ENCODE measurements at regions not wholly inside any gene's neighbourhood (a gene's known extent, or its start where the extent isn't known, plus 50 kb on each side); places are given as distances from the start of the nearest gene placed in this dataset.

DNA sequence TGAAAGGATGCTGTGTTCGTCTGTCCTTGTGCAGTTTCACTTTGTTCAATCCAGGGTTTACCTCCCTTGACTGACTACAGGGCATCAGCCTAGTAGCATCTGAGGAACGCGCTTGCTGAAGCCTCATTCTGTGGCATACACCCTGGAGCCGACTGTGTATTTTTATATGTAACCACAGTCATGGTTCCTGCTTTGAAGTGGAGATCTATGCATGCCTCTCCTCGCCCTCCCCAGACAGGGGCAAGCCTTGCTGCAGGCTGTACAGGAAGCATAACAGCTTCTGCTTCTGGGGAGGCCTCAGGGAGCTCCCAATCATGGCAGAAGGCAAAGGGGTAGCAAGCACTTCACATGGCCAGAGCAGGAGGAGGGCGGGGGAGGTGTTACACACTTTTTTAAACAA is 262.1 kb downstream of the BCL11B start:
- WGBS, 2 experiments (ENCODE audit: extremely low coverage in 2 of 2, insufficient read length in 1 of 2): no CpG with 5 or more reads among the region's 6 CpGs
- no peak for DNase-seq
- Histone ChIP-seq H2AK5ac (ENCODE audit: low read depth, low read length) (no peak overlapping the region), H3K27me3 (ENCODE audit: control insufficient read depth, insufficient read depth, low read length) (no peaks in the 10 kb centered on the region), H4K20me1 (ENCODE audit: insufficient read depth, low read length) (no peaks in the 10 kb centered on the region), H4K5ac (ENCODE audit: low read depth, low read length) (no peak overlapping the region), H4K91ac (ENCODE audit: insufficient read depth, low read depth, low read length) (no peak overlapping the region), H2BK15ac (ENCODE audit: low read depth, low read length) (no peak overlapping the region), H3K18ac (ENCODE audit: low read depth, low read length) (no peak overlapping the region), H2BK5ac (ENCODE audit: low read depth, low read length, poor library complexity, severe bottlenecking) (no peak overlapping the region), H3K4me2 (ENCODE audit: low read depth, low read length) (no peak overlapping the region), H3K14ac (replicated peaks; ENCODE audit: low read depth, low read length) (no peak overlapping the region), H2BK120ac (ENCODE audit: low read depth, low read length) (no peak overlapping the region), H3K4ac (ENCODE audit: low read depth, low read length) (no peak overlapping the region), H3K56ac (ENCODE audit: extremely low read depth, insufficient read depth, low read length) (no peak overlapping the region), H3K9me3 (ENCODE audit: control insufficient read depth, insufficient read depth, low read length) (peaks cover 53% of the 10 kb centered on the region), H2BK20ac (ENCODE audit: low read depth, low read length) (no peak overlapping the region), H3K4me3 (ENCODE audit: insufficient read depth, low read depth, low read length) (no peak overlapping the region), H3K4me1 (ENCODE audit: control insufficient read depth, insufficient read depth, low read length) (no peaks in the 10 kb centered on the region), H2AFZ (replicated peaks; ENCODE audit: low read length, poor library complexity) (no peak overlapping the region), H3K9me1 (ENCODE audit: insufficient read depth, low read length) (no peaks in the 10 kb centered on the region), H3K36me3 (ENCODE audit: control insufficient read depth, insufficient read depth, low read length) (no peaks in the 10 kb centered on the region), H3K9ac (ENCODE audit: low read depth, low read length) (no peak overlapping the region), H3K27ac (ENCODE audit: insufficient read depth, low read length) (no peak overlapping the region), H3K23ac (ENCODE audit: low read depth, low read length) (no peak overlapping the region), H3K79me1 (ENCODE audit: low read depth in 1 of 2, low read length in 2 of 2) (no peaks in the 10 kb centered on the region), H2AK9ac (replicated peaks; ENCODE audit: low read depth, low read length, poor library complexity) (no peak overlapping the region), H4K8ac (ENCODE audit: low read depth in 2 of 2, low read length in 2 of 2) (no peak overlapping the region)
- dilution Hi-C loops (cut with HindIII; ENCODE audit: low sequenced_read_pairs, unreplicated experiment) (no loop called here), intact Hi-C loops (cut with micrococcal nuclease) (no loop called here), in situ Hi-C loops (cut with MboI; ENCODE audit: low sequenced_read_pairs) (no loop called here)
- ChIA-PET CTCF (no interaction called here), POLR2A (ENCODE audit: unreplicated experiment) (no interaction called here)
- ATAC-seq (ENCODE audit: low read depth): no peak
- TF ChIP-seq NFE2L2 (IDR thresholded peaks at IDR 0.05; ENCODE audit: low read depth, low read length): no peak
- no peak for TF ChIP-seq CEBPB (IDR thresholded peaks at IDR 0.05; ENCODE audit: low read depth, low read length)
- TF ChIP-seq MXI1 (IDR thresholded peaks at IDR 0.05; ENCODE audit: borderline replicate concordance, low read depth, low read length): no peak
- TF ChIP-seq, protein P1, sequence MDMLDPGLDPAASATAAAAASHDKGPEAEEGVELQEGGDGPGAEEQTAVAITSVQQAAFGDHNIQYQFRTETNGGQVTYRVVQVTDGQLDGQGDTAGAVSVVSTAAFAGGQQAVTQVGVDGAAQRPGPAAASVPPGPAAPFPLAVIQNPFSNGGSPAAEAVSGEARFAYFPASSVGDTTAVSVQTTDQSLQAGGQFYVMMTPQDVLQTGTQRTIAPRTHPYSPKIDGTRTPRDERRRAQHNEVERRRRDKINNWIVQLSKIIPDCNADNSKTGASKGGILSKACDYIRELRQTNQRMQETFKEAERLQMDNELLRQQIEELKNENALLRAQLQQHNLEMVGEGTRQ (IDR thresholded peaks at IDR 0.05; ENCODE audit: low read depth, low read length): no peak
- no peak for TF ChIP-seq MAZ (IDR thresholded peaks at IDR 0.05; ENCODE audit: borderline replicate concordance, low read depth, low read length)
- TF ChIP-seq POLR2A (IDR thresholded peaks at IDR 0.05; ENCODE audit: low read depth, low read length): no peak
- TF ChIP-seq, protein P2, sequence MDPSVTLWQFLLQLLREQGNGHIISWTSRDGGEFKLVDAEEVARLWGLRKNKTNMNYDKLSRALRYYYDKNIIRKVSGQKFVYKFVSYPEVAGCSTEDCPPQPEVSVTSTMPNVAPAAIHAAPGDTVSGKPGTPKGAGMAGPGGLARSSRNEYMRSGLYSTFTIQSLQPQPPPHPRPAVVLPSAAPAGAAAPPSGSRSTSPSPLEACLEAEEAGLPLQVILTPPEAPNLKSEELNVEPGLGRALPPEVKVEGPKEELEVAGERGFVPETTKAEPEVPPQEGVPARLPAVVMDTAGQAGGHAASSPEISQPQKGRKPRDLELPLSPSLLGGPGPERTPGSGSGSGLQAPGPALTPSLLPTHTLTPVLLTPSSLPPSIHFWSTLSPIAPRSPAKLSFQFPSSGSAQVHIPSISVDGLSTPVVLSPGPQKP (IDR thresholded peaks at IDR 0.05; ENCODE audit: borderline replicate concordance, low read depth, low read length): no peak
- TF ChIP-seq SMC3 (IDR thresholded peaks at IDR 0.05; ENCODE audit: low read depth, low read length): no peak
- TF ChIP-seq RFX5 (IDR thresholded peaks at IDR 0.05; ENCODE audit: low read depth, low read length): no peak
- no peak for TF ChIP-seq RAD21 (IDR thresholded peaks at IDR 0.05; ENCODE audit: low read length)
- TF ChIP-seq MAFK (IDR thresholded peaks at IDR 0.05; ENCODE audit: low read depth, low read length): no peak
- TF ChIP-seq BHLHE40 (IDR thresholded peaks at IDR 0.05; ENCODE audit: low read depth, low read length): no peak
- TF ChIP-seq RCOR1 (IDR thresholded peaks at IDR 0.05; ENCODE audit: insufficient replicate concordance, low read length): no peak
- no peak for TF ChIP-seq CHD1 (IDR thresholded peaks at IDR 0.05; ENCODE audit: low read depth, low read length)
- TF ChIP-seq, protein P3, sequence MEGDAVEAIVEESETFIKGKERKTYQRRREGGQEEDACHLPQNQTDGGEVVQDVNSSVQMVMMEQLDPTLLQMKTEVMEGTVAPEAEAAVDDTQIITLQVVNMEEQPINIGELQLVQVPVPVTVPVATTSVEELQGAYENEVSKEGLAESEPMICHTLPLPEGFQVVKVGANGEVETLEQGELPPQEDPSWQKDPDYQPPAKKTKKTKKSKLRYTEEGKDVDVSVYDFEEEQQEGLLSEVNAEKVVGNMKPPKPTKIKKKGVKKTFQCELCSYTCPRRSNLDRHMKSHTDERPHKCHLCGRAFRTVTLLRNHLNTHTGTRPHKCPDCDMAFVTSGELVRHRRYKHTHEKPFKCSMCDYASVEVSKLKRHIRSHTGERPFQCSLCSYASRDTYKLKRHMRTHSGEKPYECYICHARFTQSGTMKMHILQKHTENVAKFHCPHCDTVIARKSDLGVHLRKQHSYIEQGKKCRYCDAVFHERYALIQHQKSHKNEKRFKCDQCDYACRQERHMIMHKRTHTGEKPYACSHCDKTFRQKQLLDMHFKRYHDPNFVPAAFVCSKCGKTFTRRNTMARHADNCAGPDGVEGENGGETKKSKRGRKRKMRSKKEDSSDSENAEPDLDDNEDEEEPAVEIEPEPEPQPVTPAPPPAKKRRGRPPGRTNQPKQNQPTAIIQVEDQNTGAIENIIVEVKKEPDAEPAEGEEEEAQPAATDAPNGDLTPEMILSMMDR (conservative IDR thresholded peaks at IDR 0.05; ENCODE audit: low read depth, low read length): no peak
- no peak for TF ChIP-seq FOS (IDR thresholded peaks at IDR 0.05; ENCODE audit: low read depth, low read length)
- BruUV-seq (replicated peaks): no TSS peak

All from IMR-90 (cell line).